Activated T-helper 2 cell treated with anti-CD3 and anti-CD28 coated beads, Interferon-gamma antibody, Interleukin-2, Interleukin-4, amounts not matched to agents 10 μg/mL and 5 μg/mL and 100 μg/mL, durations not matched to agents 14 hours and 24 hours and 36 hours (primary cell): ENCODE measurements at regions not wholly inside any gene's neighbourhood (a gene's known extent, or its start where the extent isn't known, plus 50 kb on each side); places are given as distances from the start of the nearest gene placed in this dataset.

Source experiments
- DNase-seq: peaks from one replicate; pipeline ENCODE4 v3.0.0; 2021; ENCODE audit warnings: low spot score
- H3K27ac Mint-ChIP-seq: one replicate; pipeline ENCODE4 v1.8.0; 2021; ENCODE audit warnings: mixed read lengths
- H3K27me3 Mint-ChIP-seq: one replicate; pipeline ENCODE4 v1.8.0; 2021; ENCODE audit warnings: low read depth, mixed read lengths
- H3K36me3 Mint-ChIP-seq: one replicate; pipeline ENCODE4 v1.8.0; 2021; ENCODE audit warnings: low read depth, mixed read lengths
- H3K4me1 Mint-ChIP-seq: one replicate; pipeline ENCODE4 v1.8.0; 2021; ENCODE audit warnings: low read depth, mixed read lengths
- H3K4me3 Mint-ChIP-seq: one replicate; pipeline ENCODE4 v1.8.0; 2021; ENCODE audit warnings: low read depth, mild to moderate bottlenecking, moderate library complexity, mixed read lengths
- H3K9me3 Mint-ChIP-seq: one replicate; pipeline ENCODE4 v1.8.0; 2021; ENCODE audit warnings: mixed read lengths
- intact Hi-C: fragments of 100-400 bp; cut with micrococcal nuclease; formaldehyde crosslinking; loops from one replicate; pipeline ENCODE4 v1.15.1; 2023

DNA sequence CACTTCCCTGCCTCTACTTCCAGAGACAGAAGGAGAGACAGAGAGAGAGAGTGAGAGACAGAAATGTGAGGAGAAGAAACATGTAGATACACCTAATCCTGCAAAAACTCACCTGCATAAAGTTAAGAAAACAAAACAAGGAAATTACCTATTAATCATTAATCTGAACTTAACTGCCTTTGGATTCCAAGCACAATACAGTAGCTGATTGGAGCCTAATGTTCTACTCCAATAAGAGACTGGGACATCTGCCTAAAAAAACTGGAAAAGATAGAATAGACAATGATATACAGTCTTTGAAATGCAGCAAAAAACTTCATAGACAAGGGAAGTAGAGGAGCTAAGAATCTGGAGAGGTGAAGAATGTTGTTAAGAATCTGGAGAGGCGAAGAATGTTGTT, 910.2 kb upstream of the SLC10A2 start:
- intact Hi-C loops, result no loop called here
- H3K4me3 Mint-ChIP-seq, result no peak overlapping the region
- H3K27ac Mint-ChIP-seq, result no peak overlapping the region
- no peaks in the 10 kb centered on the region for H3K27me3 Mint-ChIP-seq
- H3K36me3 Mint-ChIP-seq, result no peaks in the 10 kb centered on the region
- H3K4me1 Mint-ChIP-seq, result no peaks in the 10 kb centered on the region
- DNase-seq, result no peak
- H3K9me3 Mint-ChIP-seq, result peaks cover 38% of the 10 kb centered on the region

DNA sequence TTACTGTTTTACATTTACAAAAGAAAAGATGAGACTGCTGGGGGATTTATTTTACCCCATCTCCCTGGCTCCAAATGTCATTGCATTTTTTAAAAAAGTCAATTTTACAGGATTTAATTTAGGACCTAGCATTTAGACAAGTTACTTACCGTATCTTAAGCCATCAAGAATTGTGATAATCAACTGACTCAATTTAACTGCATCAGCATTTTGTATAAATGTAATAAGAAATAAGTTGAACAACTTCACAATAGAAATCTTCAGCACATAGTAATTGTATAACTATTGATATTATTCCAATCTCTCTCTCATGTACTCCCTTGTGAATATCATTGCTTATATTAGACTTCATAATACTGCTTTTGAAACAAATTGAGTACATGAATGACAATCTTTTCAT, 907.5 kb upstream of the SLC10A2 start:
- DNase-seq, result no peak
- no peaks in the 10 kb centered on the region for H3K36me3 Mint-ChIP-seq
- peaks cover 37% of the 10 kb centered on the region for H3K9me3 Mint-ChIP-seq
- no peak overlapping the region for H3K27ac Mint-ChIP-seq
- H3K27me3 Mint-ChIP-seq, result no peaks in the 10 kb centered on the region
- intact Hi-C loops, result no loop called here
- no peaks in the 10 kb centered on the region for H3K4me1 Mint-ChIP-seq
- no peak overlapping the region for H3K4me3 Mint-ChIP-seq

DNA sequence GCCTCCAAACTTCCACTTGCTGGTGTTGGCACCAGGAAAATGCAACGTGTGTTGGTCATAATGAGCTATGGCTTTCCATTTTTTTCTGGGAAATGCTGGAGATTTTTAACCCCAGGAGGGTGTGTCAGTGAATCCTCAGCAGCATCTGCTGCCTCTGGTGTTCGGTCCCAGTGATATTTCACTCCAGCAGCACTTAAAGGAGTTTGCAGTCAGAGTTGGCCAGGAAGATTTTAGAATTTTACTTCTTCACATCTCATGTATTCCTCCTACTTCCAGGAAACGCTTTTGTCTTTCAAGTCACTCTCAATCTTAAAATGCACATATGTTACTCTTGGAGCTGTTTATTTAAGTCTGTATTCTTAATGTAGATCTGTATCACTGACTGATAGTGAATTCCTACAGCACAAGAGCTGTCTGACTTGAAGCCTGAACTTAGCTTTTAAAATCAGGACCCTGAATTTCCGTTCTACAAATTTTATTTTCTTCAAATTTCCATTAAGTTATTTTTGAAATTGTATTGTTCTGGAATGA, 903.4 kb upstream of the SLC10A2 start:
- intact Hi-C loops, result no loop called here
- H3K4me1 Mint-ChIP-seq, result no peaks in the 10 kb centered on the region
- H3K36me3 Mint-ChIP-seq, result no peaks in the 10 kb centered on the region
- H3K27ac Mint-ChIP-seq, result no peak overlapping the region
- no peak for DNase-seq
- H3K4me3 Mint-ChIP-seq, result no peak overlapping the region
- no peaks in the 10 kb centered on the region for H3K27me3 Mint-ChIP-seq
- peaks cover 30% of the 10 kb centered on the region for H3K9me3 Mint-ChIP-seq

DNA sequence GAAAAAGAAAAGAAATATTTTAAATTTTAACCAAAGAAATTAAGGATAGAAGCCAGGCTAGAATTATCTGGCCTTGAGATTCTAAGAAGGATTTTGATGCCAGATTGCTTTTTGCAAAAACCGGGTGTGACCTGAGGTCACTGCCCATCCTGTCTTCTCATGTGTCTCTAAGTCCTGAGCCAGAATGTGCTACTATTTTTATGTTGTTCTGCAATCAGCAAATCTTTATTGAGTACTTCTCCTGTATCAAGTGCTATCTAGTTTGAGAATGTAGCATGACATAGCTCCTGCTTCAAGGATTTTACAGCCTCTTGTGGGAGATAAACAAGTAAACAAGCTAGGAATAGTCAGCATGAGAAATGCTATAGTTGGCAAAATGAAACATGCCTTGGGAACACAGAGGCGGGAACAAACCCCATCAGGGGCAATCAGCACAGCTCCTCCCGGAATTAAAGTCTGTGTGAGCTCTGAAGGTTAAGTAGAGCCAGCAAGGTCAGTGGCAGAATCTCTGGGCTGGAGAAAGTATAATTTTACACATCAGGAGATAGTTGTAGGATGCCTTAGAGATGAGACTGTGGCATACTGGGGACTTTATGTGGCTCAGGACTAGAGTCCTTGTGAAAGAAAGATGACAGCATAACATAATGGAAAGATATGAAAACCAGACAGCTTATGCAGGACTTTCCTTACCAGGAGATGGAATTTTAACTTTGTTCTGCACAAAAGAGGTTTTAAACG, 899.5 kb upstream of the SLC10A2 start:
- Mint-ChIP-seq H3K27ac (no peak overlapping the region), H3K4me3 (no peak overlapping the region), H3K27me3 (no peaks in the 10 kb centered on the region), H3K36me3 (no peaks in the 10 kb centered on the region), H3K4me1 (no peaks in the 10 kb centered on the region), H3K9me3 (peaks cover 28% of the 10 kb centered on the region)
- intact Hi-C loops, result no loop called here
- no peak for DNase-seq

DNA sequence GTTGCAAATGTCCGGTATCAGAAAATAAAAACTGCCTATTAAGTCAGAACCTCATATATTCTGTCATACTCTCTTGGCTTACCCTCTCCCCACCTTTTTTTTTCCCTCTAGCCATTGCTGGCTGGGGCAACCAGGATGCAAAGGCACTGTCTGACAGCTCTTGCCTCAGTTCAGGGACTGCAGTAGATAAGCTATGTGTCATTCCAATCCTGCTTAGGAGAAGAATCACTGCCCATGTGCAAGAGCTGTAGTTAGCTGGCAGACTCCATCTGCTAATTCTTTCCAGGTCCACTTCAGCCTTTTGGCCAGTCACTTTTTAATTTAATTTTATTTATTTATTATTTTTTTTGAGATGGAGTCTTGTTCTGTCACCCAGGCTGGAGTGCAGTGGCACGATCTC, 895.6 kb upstream of the SLC10A2 start:
- H3K9me3 Mint-ChIP-seq, result peaks cover 33% of the 10 kb centered on the region
- H3K4me1 Mint-ChIP-seq, result no peaks in the 10 kb centered on the region
- intact Hi-C loops, result no loop called here
- no peak for DNase-seq
- no peaks in the 10 kb centered on the region for H3K36me3 Mint-ChIP-seq
- H3K27ac Mint-ChIP-seq, result no peak overlapping the region
- no peaks in the 10 kb centered on the region for H3K27me3 Mint-ChIP-seq
- H3K4me3 Mint-ChIP-seq, result no peak overlapping the region

DNA sequence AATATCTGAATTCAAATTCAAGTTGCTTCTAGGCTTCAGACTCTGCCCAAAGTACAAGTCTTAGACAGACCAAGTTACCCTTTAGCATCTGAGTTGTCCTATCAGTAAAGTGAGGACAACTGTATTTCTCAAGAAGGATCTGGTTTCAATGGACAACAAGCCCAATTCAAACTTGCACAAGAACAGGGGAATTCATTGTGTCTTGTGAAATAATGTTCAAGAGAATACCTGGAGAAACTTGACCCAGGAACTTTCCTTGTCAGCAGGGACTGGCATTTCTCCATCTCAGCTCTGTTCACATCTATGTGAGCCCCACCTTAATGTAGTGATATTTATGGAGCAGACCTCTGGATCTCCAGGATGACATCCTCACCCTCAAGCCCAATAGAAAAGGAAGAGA, 894.9 kb upstream of the SLC10A2 start:
- H3K36me3 Mint-ChIP-seq, result no peaks in the 10 kb centered on the region
- intact Hi-C loops, result no loop called here
- no peak overlapping the region for H3K4me3 Mint-ChIP-seq
- no peak for DNase-seq
- H3K4me1 Mint-ChIP-seq, result no peaks in the 10 kb centered on the region
- H3K27ac Mint-ChIP-seq, result no peak overlapping the region
- no peaks in the 10 kb centered on the region for H3K27me3 Mint-ChIP-seq
- H3K9me3 Mint-ChIP-seq, result peaks cover 32% of the 10 kb centered on the region

DNA sequence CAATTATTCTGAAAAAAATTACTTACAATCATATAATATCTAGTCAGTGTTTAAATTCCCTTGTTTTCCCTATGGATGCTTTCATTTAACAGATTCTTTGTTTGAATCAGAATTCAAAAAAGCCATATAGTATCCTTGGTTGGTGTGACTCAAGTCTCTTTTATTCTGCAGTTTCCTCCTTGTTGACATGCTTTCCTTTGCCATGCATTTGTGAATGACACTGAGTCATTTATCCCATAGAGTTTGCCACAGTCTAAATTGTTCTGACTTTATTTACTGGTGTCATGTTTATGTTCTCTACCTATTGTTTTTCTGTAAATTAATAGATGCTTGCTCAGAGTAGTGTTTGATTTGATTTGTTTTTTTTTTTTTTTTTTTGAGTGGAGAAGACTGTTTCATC, 893.8 kb upstream of the SLC10A2 start:
- DNase-seq, result no peak
- no peaks in the 10 kb centered on the region for H3K4me1 Mint-ChIP-seq
- peaks cover 26% of the 10 kb centered on the region for H3K9me3 Mint-ChIP-seq
- H3K4me3 Mint-ChIP-seq, result no peak overlapping the region
- no peaks in the 10 kb centered on the region for H3K27me3 Mint-ChIP-seq
- no peak overlapping the region for H3K27ac Mint-ChIP-seq
- intact Hi-C loops, result no loop called here
- H3K36me3 Mint-ChIP-seq, result no peaks in the 10 kb centered on the region

DNA sequence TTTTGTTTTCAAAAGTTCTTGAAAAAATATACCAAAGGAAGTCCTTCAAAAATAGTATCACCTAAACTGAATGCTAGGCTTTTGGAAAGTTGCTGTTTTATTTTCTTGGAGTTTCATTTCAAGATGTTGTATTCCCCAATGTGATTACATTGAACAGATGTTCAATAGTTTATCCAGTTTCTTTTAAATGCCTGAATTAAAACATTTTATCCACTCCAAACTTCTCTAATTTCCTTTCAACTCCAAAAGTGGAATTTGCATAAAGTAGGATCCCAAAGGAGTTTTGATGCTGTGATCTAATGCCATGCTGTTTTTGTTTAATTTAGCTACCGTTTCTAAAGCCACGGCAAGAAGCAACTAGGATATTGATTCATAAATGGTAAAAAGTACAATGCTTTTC, 892.5 kb upstream of the SLC10A2 start:
- Mint-ChIP-seq H3K27me3 (no peaks in the 10 kb centered on the region), H3K4me1 (no peaks in the 10 kb centered on the region), H3K36me3 (no peaks in the 10 kb centered on the region), H3K4me3 (no peak overlapping the region), H3K27ac (no peak overlapping the region), H3K9me3 (peaks cover 25% of the 10 kb centered on the region)
- no peak for DNase-seq
- intact Hi-C loops, result no loop called here

DNA sequence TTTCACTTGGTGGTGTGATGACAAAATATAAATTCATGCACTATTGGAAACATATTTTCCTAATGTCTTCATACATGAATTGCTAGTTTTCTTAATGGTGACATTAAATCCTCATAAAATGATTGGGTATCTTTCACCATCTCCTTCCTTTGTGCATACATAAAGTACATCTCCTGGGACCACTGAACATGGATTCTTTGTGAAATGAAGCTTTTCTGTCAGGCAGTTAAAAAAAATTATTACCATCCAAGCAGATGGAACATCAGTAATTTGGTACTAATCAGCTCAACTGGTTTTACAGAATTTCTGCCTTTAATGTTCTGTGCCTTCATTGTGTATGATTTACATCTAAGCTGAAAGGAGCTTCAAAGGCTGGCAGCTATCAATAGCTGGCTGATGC, 891.7 kb upstream of the SLC10A2 start:
- intact Hi-C loops, result no loop called here
- H3K9me3 Mint-ChIP-seq, result peaks cover 27% of the 10 kb centered on the region
- DNase-seq, result no peak
- no peaks in the 10 kb centered on the region for H3K27me3 Mint-ChIP-seq
- H3K36me3 Mint-ChIP-seq, result no peaks in the 10 kb centered on the region
- no peaks in the 10 kb centered on the region for H3K4me1 Mint-ChIP-seq
- H3K27ac Mint-ChIP-seq, result no peak overlapping the region
- H3K4me3 Mint-ChIP-seq, result no peak overlapping the region

DNA sequence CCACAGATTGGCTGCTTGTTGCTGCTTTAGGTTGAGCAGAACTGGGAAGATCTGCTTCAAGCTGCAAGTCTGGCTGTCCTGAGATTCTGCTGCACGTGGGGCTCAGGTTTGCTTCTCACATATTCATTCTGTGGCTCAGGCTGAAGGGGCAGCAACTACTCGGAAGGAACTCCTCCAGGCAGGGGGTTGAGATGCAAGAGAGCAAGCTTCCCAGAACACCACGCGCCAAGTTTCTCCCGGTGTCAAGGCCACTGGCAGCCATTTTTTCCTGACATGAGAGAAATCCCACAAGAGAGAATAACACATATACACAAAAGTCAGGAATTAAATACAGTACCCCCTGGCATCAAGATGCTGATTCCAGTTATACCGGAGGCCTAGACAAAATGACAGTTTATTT, 887.6 kb upstream of the SLC10A2 start:
- Mint-ChIP-seq H3K4me3 (no peak overlapping the region), H3K4me1 (no peaks in the 10 kb centered on the region), H3K9me3 (peaks cover 27% of the 10 kb centered on the region), H3K36me3 (no peaks in the 10 kb centered on the region), H3K27ac (no peak overlapping the region), H3K27me3 (no peaks in the 10 kb centered on the region)
- intact Hi-C loops, result no loop called here
- DNase-seq, result no peak

DNA sequence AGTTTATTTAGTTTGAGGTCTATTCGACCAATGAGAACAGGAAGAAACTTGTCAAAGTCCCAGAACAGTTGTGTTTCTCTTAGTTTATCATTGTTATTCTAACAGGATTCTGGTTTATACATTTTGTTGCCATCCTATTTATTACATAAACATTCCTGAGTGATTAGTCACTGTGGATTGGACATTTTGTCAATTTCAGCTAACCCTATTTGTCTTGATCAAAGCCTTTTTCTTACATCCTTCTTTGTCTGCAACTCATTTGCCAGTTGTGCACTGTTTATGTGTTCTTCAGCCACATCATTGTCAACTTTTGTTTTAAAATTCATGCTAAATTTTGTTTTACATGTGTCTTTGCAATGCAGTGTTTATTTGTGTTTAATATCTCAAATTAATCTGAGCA, 886.0 kb upstream of the SLC10A2 start:
- H3K9me3 Mint-ChIP-seq, result peaks cover 25% of the 10 kb centered on the region
- H3K36me3 Mint-ChIP-seq, result no peaks in the 10 kb centered on the region
- H3K4me1 Mint-ChIP-seq, result no peaks in the 10 kb centered on the region
- H3K27me3 Mint-ChIP-seq, result no peaks in the 10 kb centered on the region
- DNase-seq, result no peak
- no peak overlapping the region for H3K4me3 Mint-ChIP-seq
- intact Hi-C loops, result no loop called here
- H3K27ac Mint-ChIP-seq, result no peak overlapping the region

DNA sequence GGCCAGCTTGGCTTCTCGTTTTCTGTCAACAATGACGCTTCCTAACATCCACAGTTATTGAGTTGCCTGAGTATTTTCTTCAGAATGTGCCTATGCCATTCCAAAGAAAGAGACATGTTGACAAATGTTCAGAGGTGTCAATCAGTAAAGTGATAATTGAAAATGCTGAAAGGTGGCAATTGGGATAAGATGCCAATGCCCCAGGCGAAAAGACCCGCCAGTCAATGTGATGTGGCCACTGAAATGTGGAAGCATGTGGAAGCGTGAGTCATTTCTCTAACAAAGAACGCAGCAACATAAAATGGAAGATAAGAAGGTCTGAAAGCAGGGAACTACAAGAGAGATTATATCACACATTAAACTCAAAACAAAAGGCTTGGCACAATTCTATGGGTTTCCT, 882.2 kb upstream of the SLC10A2 start:
- Mint-ChIP-seq H3K27me3 (no peaks in the 10 kb centered on the region), H3K27ac (no peak overlapping the region), H3K4me3 (no peak overlapping the region), H3K9me3 (peaks cover 15% of the 10 kb centered on the region), H3K4me1 (no peaks in the 10 kb centered on the region), H3K36me3 (no peaks in the 10 kb centered on the region)
- no peak for DNase-seq
- intact Hi-C loops, result no loop called here

DNA sequence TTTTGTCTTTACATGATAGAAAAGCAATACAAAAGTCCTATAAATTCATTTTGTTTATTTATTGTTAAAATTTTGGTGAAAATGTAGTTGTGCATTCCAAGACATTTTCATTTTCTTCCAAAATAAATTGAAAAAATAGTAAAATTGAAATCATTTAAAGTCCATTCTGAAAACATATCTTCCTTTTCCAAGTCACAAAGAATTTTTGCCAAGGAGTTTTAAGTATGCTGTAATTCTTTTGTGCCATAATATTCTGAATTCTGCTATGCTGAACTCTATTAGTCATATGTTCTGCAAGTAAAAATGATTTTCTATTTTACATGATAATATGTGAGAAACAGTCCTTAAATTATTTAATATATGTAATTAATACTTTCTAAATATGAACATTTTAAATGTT, 879.6 kb upstream of the SLC10A2 start:
- Mint-ChIP-seq H3K4me1 (no peaks in the 10 kb centered on the region), H3K27me3 (no peaks in the 10 kb centered on the region), H3K4me3 (no peak overlapping the region), H3K9me3 (peaks cover 12% of the 10 kb centered on the region), H3K36me3 (no peaks in the 10 kb centered on the region), H3K27ac (no peak overlapping the region)
- DNase-seq, result no peak
- intact Hi-C loops, result no loop called here
